A549 (cell line): ENCODE measurements at regions not wholly inside any gene's neighbourhood (a gene's known extent, or its start where the extent isn't known, plus 50 kb on each side); places are given as distances from the start of the nearest gene placed in this dataset.
A peak's percentile ranks its signal among the peaks of the same experiment; 100 is the strongest.

Source experiments
- ATAC-seq, 2 experiments: fragments of 200-7000 bp in 1 of 2; fragments of >200 bp in 1 of 2; cut with Nextera tagmentation in 1 of 2; cut with Tn5 transposase in 1 of 2; 3 replicates each; pipeline versions ENCODE4 v1.8.0 to v1.9.1; 2018 to 2020; ENCODE audit warnings: mild to moderate bottlenecking in 1 of 2, moderate library complexity in 1 of 2
- CTCF ChIA-PET: fragments of 300-600 bp; sonication (Branson Sonifier 250); formaldehyde crosslinking; extraction: SDS; loops from one replicate; lab custom pipeline; 2021; ENCODE audit warnings: antibody characterized with exemption, inconsistent platforms; lab: Yijun Ruan, JAX
- POLR2A ChIA-PET: fragments of 350-600 bp; formaldehyde crosslinking; extraction: SDS; loops from one replicate; lab custom pipeline; 2021; ENCODE audit warnings: antibody characterized with exemption, inconsistent platforms; lab: Yijun Ruan, JAX
- DNase-seq, 2 experiments: peaks; one replicate each; pipeline versions ENCODE4 v3.0.0 to v3.0.0-alpha.2; 2011 to 2016; ENCODE audit warnings: low read depth in 1 of 2, low spot score in 1 of 2
- FAIRE-seq: peaks from 2 replicates; lab custom pipeline; 2011; peaks lifted over from hg19 to GRCh38; lab: Jason Lieb, UNC
- H3K27ac ChIP-seq, 2 experiments: fragments of >200 bp; sonication (Bioruptor Twin); formaldehyde crosslinking; 3 replicates each; pipeline ENCODE4 v1.5.1; 2016 to 2017
- H3K4me1 ChIP-seq: fragments of >200 bp; sonication (Bioruptor Twin); formaldehyde crosslinking; 3 replicates; pipeline ENCODE4 v1.6.1; 2016
- H3K4me2 ChIP-seq: fragments of >200 bp; sonication (Bioruptor Twin); formaldehyde crosslinking; 3 replicates; pipeline ENCODE4 v1.6.1; 2016
- H3K4me3 ChIP-seq: fragments of >200 bp; sonication (Bioruptor Twin); formaldehyde crosslinking; 3 replicates; pipeline ENCODE4 v1.5.1; 2016
- H3K9me3 ChIP-seq: fragments of >200 bp; sonication (Bioruptor Twin); formaldehyde crosslinking; 3 replicates; pipeline ENCODE4 v1.6.1; 2016
- BCL3 ChIP-seq: fragments of >200 bp; sonication (Bioruptor Twin); formaldehyde crosslinking; IDR thresholded peaks from 3 replicates; pipeline ENCODE4 v1.6.1; 2016
- BHLHE40 ChIP-seq: IDR thresholded peaks from 2 replicates; pipeline ENCODE4 v1.6.1; 2012; ENCODE audit warnings: low read depth, low read length, inconsistent platforms
- CBX2 ChIP-seq: fragments of 200-600 bp; sonication (generic); IDR thresholded peaks from 2 replicates; pipeline ENCODE4 v1.6.1; 2016; ENCODE audit warnings: low read depth, mild to moderate bottlenecking, borderline replicate concordance
- CEBPB ChIP-seq, 2 experiments: fragments of >200 bp in 1 of 2; sonication (Bioruptor Twin) in 1 of 2; formaldehyde crosslinking in 1 of 2; IDR thresholded peaks; 2 replicates each; pipeline ENCODE4 v1.6.1; 2012 to 2016
- E2F6 ChIP-seq: IDR thresholded peaks from 2 replicates; pipeline ENCODE4 v1.6.1; 2012; ENCODE audit warnings: low read depth, borderline replicate concordance
- EHF ChIP-seq: fragments of 250-450 bp; sonication (Bioruptor Pico); IDR thresholded peaks from 2 replicates; pipeline ENCODE4 v1.5.0; 2020; ENCODE audit warnings: mild to moderate bottlenecking
- GATA3 ChIP-seq: IDR thresholded peaks from 2 replicates; pipeline ENCODE4 v1.6.1; 2012; ENCODE audit warnings: borderline replicate concordance
- HDAC2 ChIP-seq: fragments of 200-600 bp; sonication (generic); IDR thresholded peaks from 2 replicates; pipeline ENCODE4 v1.6.1; 2016
- HEYL ChIP-seq: fragments of 250-450 bp; sonication (Bioruptor Pico); IDR thresholded peaks from 2 replicates; pipeline ENCODE4 v1.8.0; 2021; ENCODE audit warnings: mild to moderate bottlenecking, moderate library complexity
- HOXB13 ChIP-seq: fragments of 250-450 bp; sonication (Bioruptor Pico); IDR thresholded peaks from 2 replicates; pipeline ENCODE4 v1.5.0; 2020; ENCODE audit warnings: low read depth, mild to moderate bottlenecking, moderate library complexity
- JUNB ChIP-seq: fragments of >200 bp; sonication (Bioruptor Twin); formaldehyde crosslinking; IDR thresholded peaks from 2 replicates; pipeline ENCODE4 v1.6.1; 2016
- KDM5A ChIP-seq: fragments of 200-600 bp; sonication (generic); IDR thresholded peaks from 2 replicates; pipeline ENCODE4 v1.6.1; 2016; ENCODE audit warnings: antibody characterized with exemption, mild to moderate bottlenecking
- MAX ChIP-seq: IDR thresholded peaks from 2 replicates; pipeline ENCODE4 v1.6.1; 2012
- MYC ChIP-seq: IDR thresholded peaks from 2 replicates; pipeline ENCODE4 v1.6.1; 2012; ENCODE audit warnings: mild to moderate bottlenecking, inconsistent platforms, low read length, improper control_type of control experiment, borderline replicate concordance
- NFE2L2 ChIP-seq: fragments of 150-350 bp; conservative IDR thresholded peaks from 2 replicates; pipeline ENCODE4 v1.6.1; 2014; ENCODE audit warnings: low read length
- NPAS2 ChIP-seq: fragments of 250-450 bp; sonication (Bioruptor Pico); IDR thresholded peaks from 2 replicates; pipeline ENCODE4 v1.8.0; 2022; ENCODE audit warnings: mild to moderate bottlenecking, moderate library complexity, borderline replicate concordance
- NR3C1 ChIP-seq: fragments of >200 bp; sonication (Bioruptor Twin); formaldehyde crosslinking; IDR thresholded peaks from 3 replicates; pipeline ENCODE4 v1.6.1; 2017
- PBX3 ChIP-seq: IDR thresholded peaks from 2 replicates; pipeline ENCODE4 v1.6.1; 2012
- RCOR1 ChIP-seq: fragments of 150-350 bp; IDR thresholded peaks from 2 replicates; pipeline ENCODE4 v1.6.1; 2014; ENCODE audit warnings: antibody characterized with exemption, low read length, low read depth
- RNF2 ChIP-seq: fragments of 200-600 bp; sonication (generic); IDR thresholded peaks from 2 replicates; pipeline ENCODE4 v1.6.1; 2016; ENCODE audit warnings: low read depth, mild to moderate bottlenecking, antibody characterized with exemption, moderate library complexity, borderline replicate concordance
- TFCP2L1 ChIP-seq: fragments of 250-450 bp; sonication (Bioruptor Pico); IDR thresholded peaks from 2 replicates; pipeline ENCODE4 v1.5.0; 2021; ENCODE audit warnings: mild to moderate bottlenecking
- TP53 ChIP-seq: fragments of 250-450 bp; sonication (Bioruptor Pico); IDR thresholded peaks from 2 replicates; pipeline ENCODE4 v1.5.0; 2021; ENCODE audit warnings: mild to moderate bottlenecking, moderate library complexity
- USF2 ChIP-seq: fragments of 450-650 bp; IDR thresholded peaks from 2 replicates; pipeline ENCODE4 v1.6.1; 2014; ENCODE audit warnings: antibody characterized with exemption
- ZFP36 ChIP-seq: fragments of 450-650 bp; IDR thresholded peaks from 2 replicates; pipeline ENCODE4 v1.6.1; 2014; ENCODE audit warnings: borderline replicate concordance; ENCODE audit not compliant: partially characterized antibody
- whole genome bisulfite sequencing: methylation state at CpG from one replicate; pipeline ENCODE4 v1.1.6; 2017; ENCODE audit errors: missing lambda C conversion rate; 5-methylcytosine and 5-hydroxymethylcytosine counted together

- ChIA-PET POLR2A (no interaction called here), CTCF (no interaction called here)
- Histone ChIP-seq H3K4me1 (peaks cover 12% of the 10 kb centered on the region), H3K27ac (no peak overlapping the region; a peak in 1 of 6 replicates), H3K4me3 (no peak overlapping the region), H3K4me2 (no peak overlapping the region), H3K9me3 (no peaks in the 10 kb centered on the region)
- FAIRE-seq (no peak), DNase-seq (no peak), ATAC-seq (no peak)
- TF ChIP-seq USF2 (no peak), RNF2 (no peak), CEBPB (IDR thresholded peaks at IDR 0.05) (no peak), MAX (no peak), EHF (CRISPR knock-in tag) (no peak), TP53 (CRISPR knock-in tag) (no peak), JUNB (no peak), KDM5A (no peak), HDAC2 (no peak), GATA3 (no peak), NR3C1 (no peak), NPAS2 (CRISPR knock-in tag) (no peak), HOXB13 (CRISPR knock-in tag) (no peak), ZFP36 (no peak)
- 85% methylated on average over 11 of the region's 11 CpGs for WGBS
Measured at GRCh38 chr22:48091060-48091650, 1328.7 kb downstream of the TBC1D22A start.

GRCh38 chr22:48090332-48090672, 1327.9 kb downstream of the TBC1D22A start:
- 35% methylated on average over 6 of the region's 7 CpGs for WGBS
- DNase-seq (no peak), ATAC-seq (peak in 1 of 2 experiments; percentile 33; a peak in 3 of 6 replicates), FAIRE-seq (no peak)
- peak overlapping the region; percentile 61 for H3K4me2 ChIP-seq
- CTCF ChIA-PET, result no interaction called here
- H3K4me1 ChIP-seq, result peaks cover 12% of the 10 kb centered on the region
- H3K9me3 ChIP-seq, result no peaks in the 10 kb centered on the region
- POLR2A ChIA-PET, result no interaction called here
- no peak for TF ChIP-seq PBX3
- no peak for TF ChIP-seq RCOR1
- TF ChIP-seq RNF2, result no peak
- TF ChIP-seq BHLHE40, result no peak
- no peak for TF ChIP-seq TP53 (CRISPR knock-in tag)
- no peak for TF ChIP-seq NFE2L2
- TF ChIP-seq TFCP2L1 (CRISPR knock-in tag), result no peak
- peak overlapping the region; percentile 57 to 78; a peak in 5 of 6 replicates for H3K27ac ChIP-seq
- no peak overlapping the region for H3K4me3 ChIP-seq

- ChIA-PET POLR2A (no interaction called here), CTCF (no interaction called here)
- Histone ChIP-seq H3K4me1 (peaks cover 12% of the 10 kb centered on the region), H3K27ac (peak overlapping the region; percentile 57 to 78; a peak in 4 of 6 replicates), H3K4me3 (no peak overlapping the region), H3K9me3 (no peaks in the 10 kb centered on the region), H3K4me2 (peak overlapping the region; percentile 61)
- FAIRE-seq, result no peak
- TF ChIP-seq HEYL (CRISPR knock-in tag) (no peak), RCOR1 (no peak), BCL3 (no peak), NPAS2 (CRISPR knock-in tag) (no peak), CBX2 (no peak), E2F6 (no peak), EHF (CRISPR knock-in tag) (no peak), MYC (no peak)
- ATAC-seq, result peak in 1 of 2 experiments; percentile 66; a peak in 3 of 6 replicates
- DNase-seq, result peak in 1 of 2 experiments; percentile 16
- 56% methylated on average over 13 of the region's 19 CpGs for WGBS
Measured at GRCh38 chr22:48089601-48090331, 1327.3 kb downstream of the TBC1D22A start.
